Ecto neural progenitor cell (in vitro differentiated cells): ENCODE measurements at regions not wholly inside any gene's neighbourhood (a gene's known extent, or its start where the extent isn't known, plus 50 kb on each side); places are given as distances from the start of the nearest gene placed in this dataset.
"Not testable (repeated sequence)": the region's sequence is repeated elsewhere in the genome, so short reads cannot be mapped to it uniquely, and the experiment has no call there.

Experiments
- DNase-seq: peaks from one replicate; pipeline ENCODE4 v3.0.0-alpha.2; 2018; ENCODE audit warnings: low spot score

DNA sequence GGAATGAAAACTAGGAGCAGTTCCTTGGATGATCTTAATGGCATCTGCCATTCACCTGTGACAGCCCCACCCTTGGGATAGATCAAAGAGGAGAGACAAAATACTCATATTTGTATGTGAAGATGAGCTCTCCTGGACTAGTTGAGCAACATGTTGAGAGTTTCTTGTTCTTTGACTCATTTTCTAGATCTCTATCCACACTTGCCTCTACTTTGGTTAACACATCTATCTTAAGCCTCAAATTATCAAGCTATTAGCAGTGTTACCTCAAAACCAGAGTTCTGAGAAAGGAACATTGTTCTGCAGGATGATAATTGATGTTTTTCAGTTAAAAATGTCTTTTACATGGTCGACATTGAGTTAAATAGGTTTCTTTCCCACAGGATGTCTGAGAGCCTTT lies 94.2 kb upstream of the TEX13D start:
- no peak for DNase-seq

DNA sequence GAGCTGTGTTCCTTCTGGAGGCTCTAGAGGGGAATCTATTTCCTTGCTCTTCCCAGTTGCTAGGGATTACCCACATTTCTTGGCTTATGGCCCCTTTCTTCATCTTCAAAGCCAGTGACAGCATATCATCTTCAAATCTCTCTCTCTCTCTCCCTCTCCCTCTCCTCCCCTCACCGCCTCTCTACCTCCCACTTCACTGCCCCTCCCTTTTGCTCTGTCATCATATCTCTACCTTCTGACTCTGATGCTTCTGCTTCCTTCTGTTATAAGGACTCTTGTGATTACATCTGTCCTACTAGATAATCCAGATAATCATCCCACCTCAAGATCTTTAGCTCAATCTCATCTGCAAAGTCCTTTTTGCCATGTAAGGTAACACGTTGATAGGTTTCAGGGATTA lies 93.1 kb upstream of the TEX13D start:
- DNase-seq: no peak

DNA sequence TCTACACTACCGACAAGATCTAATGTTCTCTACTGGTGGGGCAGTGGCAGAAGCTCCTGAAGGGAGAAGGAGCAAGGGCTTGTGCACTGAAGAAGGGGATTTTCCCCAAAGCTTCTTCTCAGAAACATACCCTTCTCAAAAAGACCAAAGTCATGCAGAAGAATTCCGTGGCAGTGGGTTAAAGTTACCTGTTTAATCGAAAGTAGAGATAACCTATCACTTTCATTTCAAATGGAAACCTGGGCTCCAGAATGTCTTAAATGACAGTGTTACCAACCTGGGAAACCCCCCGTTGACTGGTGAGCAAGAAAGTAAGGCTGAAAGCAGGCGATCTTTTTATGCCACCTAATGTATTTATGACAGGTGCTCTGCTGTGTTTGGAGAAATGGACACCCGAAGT lies 92.5 kb upstream of the TEX13D start:
- DNase-seq: no peak

DNA sequence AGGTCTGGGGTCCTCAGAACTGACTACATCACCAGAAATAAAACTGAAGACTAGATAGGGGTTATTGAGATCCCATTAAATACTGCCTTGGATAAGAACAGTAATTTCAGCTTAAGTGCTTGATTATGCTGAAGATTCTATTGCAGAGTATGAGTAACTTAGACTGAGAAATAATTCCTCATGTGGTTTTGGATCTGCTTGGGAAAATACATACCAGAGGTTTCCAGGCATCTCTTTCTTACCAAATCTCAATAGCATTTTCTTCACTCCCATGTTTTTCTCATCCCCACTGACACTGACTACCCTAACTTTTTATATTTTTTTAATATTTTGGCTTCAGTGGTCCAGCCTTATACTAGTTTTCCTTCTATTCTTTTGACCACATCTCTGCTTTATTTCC lies 92.0 kb upstream of the TEX13D start:
- DNase-seq: no peak

DNA sequence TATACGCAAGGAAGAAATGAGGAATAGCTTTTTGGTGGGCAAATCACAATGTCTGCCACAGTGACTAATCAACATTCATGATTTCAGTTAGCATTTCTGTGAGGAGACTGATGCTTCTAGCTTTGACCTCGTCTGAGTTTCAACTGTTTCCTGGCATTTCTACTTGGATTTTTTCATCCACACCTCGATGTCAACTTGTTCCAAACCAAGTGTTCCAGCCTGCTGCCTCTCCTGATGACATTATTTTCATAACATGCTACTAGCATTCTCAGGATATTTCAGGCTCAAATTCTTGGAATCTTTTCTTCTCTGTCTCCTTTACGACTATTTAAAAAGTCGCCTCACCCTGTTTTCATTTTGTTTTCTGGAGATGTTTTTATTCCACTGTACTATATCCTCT lies 90.3 kb upstream of the TEX13D start:
- DNase-seq: no peak

DNA sequence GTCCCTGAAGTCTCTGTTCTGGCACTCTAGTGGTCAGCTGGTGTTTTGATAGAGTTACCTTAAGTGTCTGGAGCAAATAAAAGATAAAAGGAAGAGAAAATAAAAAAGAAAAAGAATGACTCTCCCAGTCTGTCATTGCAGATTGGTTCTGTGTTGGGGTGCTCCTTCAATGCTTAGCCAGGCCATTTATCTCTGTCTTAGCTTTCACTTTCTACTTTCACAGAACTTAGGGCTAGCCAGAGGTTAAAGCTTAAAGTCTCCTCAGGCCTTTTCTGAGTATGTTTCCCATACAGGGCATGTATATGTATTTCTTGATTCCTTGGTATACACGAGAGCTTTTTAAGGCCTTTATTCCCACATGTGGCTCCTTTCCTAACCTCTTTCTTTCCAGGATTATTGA lies 83.1 kb upstream of the TEX13D start:
- DNase-seq: no peak

DNA sequence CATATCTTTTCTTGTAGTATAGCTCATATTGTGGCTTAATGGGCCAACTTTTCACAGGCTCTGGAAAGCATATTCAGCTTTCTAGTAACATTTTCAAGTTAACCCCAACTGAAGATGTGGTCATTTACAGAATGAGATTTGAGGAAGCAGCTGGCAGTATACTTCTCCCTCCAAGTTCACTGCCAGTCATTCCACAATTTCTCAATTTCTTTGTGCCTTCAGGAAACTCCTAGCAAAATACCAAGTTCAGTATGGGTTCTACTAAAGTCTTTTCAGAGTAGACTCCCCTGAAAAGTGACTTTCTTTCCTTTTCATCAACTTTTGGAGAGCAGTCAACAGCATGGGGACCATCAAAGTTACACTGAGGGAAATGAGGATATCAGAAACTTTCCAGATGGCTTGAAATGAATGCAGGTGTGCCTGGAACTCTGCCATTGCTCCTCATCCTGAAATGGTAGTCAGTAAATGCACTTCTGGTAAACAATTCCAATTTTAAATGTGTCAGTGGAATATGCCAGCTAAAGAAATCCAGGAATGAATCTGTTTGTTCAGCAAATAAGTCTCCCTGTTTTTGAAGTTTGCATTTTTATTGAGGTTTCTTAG lies 81.5 kb upstream of the TEX13D start:
- no peak for DNase-seq

DNA sequence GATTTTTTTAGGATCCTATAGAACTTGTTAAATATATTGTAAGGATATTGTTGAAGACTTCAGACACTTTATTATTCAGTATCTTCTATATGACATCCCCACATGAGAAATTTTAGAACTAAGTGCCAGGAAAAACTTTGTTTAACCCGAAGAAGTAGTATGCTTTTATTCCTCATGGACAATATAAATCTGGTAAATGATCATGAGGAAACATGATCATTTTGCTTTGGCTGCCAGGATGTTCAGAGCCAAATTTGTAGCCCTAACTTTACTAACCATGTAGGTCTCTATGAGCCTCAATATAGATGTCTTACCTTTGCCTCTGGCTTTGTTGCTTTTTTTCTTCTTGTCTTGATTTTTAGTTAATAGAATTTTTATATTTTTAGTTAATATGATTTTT lies 77.8 kb upstream of the TEX13D start:
- no peak for DNase-seq

DNA sequence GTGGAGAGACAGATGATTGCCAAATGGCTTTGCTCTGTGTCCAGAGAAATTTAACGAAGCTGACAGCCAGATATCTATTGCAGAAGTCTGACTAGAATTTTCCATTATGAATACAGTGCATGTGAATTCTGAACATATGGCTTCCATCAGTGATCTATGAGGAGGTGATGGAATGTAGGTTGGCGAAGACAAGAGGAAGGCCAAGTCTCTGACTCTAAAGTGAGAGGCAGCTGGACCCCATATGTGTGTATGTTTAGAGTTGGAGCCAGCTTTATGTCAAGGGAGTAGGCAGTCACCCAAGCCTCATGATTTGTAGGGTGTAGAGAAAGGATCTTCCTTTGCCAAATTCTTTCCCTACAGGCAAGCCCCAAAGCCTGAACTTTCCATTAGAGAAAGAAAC lies 76.2 kb upstream of the TEX13D start:
- DNase-seq: no peak

DNA sequence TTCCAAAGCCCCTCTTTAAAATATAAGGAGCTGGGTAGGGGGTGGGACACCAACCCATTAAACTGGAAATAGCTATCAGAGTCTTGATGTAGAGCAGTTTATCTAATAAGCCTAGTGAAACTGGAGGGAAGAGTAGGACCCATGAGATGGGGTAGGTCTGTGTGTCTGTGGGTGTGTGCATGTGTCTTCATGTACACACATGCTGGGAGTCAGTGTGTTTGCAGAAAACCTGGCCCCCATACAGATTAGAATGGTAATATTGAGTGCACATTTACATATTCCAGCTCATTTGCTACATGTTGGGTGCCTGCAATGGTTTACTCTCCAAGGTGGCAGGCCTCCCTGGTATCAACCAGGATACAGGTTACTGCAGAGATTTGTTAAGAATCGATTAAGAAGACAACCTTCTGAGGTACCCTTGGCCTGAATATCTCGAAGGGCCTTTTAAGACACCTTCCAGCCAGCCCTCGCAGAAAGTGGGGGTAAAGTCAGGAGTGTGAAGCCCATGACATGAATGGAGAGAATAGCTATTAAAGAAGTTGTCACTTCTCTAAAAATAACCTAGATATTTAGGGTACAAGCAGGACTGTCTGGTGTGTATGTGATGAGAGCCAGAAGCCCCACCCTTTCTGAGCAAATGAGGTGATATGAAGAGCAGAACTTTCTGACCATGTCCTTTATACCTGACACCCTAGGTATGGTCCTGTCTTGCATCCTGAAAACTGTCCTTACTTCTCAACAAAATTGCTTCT lies 75.7 kb upstream of the TEX13D start:
- DNase-seq: no peak

DNA sequence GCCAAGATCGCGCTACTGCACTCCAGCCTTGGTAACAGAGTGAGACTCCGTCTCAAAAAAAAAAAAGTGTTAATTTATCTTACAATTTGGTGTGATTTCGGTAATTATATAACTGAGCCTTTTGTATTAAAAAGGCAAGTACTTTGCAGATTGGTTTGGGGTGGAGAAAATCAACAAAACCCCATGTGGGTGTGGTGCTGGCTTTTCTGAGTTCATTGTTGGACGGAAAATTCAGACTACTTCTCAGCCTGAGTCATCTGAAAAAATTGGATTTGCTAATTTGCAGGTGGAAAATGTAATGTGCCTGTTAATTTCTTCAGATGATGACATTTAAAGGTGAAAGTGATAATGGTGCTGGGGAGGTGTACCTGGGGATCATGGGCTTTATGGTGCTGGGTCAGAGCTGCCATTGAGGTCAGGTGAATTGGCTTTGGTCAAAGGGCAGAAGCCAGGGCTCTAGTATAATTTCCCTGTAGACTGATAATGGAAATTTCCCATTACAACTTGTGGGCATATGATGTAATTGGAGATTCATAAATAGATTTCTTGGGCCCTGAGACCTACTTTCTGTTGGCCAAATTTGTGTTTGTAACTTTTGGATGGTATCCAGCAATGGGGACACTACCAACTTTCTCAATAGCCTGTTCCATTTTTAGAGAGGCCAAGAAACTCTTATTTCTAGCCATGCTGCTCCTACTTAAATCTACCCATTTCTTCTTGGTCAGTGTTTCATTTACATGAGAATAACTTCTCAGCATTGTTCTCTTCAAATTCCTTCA lies 74.3 kb upstream of the TEX13D start:
- DNase-seq: no peak

DNA sequence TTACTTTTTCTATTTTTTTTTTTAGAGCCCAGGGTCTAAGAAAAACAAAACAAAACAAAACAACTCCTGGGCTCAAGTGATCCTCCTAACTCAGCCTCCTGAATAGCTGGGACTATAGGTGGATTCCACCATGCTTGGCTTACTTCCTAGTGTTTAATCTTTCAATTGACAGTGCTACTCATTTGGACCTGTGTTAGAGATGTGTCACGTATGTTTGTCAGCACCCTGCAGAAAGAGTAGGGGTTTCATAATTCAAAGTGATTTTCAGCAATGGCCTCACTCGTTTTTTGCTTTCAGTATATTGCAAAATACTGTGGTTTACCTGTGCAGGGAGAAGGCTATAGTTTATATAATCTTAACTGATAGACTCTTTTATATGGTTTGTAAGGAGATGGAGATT lies 71.6 kb upstream of the TEX13D start:
- DNase-seq: no peak

DNA sequence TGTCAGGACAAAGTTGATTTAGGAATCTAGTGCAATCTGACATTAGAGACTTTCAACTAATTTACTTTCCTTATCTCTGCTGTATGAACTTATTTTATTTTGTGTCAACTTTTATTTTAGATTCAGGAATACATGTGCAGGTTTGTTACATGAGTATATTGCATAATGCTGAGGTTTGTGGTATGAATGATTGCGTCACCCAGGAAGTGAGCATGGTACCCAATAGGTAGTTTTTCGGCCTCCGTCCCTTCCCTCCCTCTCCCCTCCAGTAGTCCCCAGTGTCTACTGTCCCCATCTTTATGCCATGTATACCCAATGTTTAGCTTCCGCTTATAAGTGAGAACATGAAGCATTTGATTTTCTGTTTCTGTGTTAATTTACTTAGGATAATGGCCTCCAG lies 68.7 kb upstream of the TEX13D start:
- no peak for DNase-seq

DNA sequence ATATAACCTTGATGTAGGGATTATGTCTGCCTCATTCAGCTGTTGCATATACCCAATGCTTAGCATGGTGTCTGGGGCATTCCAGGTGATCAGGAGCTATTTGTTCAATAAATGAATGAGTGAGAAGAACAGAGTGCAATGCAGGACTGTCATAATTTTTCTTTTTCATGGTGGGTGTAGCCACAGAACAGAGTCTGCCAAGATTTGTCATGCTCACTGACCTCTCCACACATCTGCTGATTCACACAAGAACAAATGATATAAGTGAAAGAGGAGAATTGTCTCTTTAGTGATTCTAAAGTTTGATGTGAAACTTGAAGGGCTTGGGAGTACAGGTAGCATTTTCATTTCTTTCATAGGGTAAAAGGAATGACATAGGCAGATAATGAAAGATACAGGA lies 64.4 kb upstream of the TEX13D start:
- no peak for DNase-seq

DNA sequence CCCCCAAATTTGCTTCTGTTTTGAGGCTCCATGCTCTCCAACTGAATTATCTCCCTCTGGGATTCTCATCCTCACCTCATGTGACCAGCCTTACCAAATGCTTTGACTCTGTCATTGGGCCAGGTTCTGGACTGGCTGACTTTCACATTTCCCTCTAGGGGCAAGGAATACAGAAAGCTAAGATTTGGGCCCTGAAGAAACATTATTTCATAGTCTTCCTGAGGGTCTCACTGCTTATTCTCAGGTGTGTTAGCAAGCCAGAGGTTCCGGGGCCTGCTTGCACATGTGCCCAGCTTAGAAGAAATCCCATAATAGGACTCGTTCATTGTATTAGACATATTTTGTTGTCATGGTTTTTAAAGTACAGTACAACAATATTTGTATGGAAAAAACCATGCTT lies 62.6 kb upstream of the TEX13D start:
- DNase-seq: no peak

DNA sequence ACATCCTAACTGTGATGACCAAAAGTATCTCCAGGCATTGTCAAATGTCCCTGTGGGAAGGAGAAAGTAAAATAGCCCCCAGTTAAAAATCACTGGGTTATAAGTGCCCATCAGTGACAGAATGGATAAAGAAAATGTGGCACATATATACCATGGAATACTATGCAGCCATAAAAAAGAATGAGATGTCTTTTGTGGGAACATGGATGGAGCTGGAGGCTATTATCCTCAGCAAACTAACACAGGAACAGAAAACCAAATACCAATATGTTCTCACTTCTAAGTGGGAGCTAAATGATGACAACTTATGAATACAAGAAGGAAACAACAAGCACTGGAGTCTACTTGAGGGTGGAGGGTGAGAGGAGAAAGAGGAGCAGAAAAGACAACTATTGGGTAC lies 60.9 kb upstream of the TEX13D start:
- DNase-seq: not testable (repeated sequence)

DNA sequence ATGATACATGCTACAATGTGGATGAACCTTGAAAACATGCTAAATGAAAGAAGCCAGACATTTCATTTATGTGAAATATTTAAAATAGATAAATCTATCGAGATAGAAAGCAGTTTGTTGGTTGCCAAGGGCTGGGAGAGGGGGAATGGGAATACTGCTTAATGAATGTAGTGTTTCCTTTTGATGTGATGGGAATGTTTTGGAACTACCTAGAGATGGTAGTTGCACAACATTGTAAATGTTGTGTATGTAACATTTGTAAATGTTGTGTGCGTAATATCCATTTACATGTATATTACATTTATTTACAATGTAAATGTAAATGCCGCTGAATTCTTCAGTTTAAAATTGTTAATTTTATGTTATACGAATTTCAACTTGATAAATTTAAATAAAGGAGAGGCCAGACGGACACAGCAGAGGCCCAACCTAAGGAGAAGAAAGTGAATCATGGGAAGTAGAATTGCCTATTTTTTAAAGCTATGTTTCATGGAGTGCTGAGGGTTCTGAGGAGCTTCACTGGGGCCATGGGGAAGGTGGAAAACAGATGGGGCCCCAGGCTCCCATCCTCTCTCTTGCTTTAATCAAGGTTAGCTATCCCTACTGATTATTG lies 60.0 kb upstream of the TEX13D start:
- no peak for DNase-seq

DNA sequence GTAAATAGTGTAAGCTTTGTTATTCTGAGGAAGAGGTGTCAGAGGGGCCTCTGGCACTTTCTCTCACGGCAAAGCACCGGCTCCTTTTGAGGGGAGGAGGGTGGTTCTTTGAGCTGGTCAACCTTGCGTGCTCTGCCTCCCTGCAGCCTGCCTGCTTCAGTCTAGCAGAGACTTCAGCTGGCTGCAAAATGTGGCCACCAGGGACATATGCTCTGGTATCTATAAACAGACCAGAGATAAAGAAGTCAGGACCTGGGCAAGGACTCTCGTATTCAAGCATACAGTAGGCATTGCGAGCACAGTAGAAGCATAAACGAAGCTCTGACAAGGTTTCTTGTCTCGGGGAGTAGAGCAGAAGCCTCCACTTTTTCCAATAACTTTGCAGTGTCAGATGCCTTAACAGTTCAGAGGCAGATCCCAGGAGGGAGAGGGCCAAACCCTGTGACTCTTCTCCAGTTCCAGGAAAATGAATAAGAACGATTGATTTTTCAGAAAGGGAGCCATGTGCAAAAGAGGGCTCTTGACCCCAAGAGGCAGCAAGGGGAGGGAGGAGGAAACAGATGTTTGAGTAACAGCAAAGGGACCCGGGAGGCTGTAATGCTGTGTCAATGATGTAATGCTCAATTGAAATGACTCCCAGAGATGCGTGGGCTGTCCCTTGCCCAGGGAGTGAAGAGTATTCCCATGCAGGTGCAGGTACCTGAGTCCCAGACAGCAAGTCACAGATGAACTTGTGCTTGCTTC lies 57.9 kb upstream of the TEX13D start:
- peak; percentile 41 for DNase-seq

DNA sequence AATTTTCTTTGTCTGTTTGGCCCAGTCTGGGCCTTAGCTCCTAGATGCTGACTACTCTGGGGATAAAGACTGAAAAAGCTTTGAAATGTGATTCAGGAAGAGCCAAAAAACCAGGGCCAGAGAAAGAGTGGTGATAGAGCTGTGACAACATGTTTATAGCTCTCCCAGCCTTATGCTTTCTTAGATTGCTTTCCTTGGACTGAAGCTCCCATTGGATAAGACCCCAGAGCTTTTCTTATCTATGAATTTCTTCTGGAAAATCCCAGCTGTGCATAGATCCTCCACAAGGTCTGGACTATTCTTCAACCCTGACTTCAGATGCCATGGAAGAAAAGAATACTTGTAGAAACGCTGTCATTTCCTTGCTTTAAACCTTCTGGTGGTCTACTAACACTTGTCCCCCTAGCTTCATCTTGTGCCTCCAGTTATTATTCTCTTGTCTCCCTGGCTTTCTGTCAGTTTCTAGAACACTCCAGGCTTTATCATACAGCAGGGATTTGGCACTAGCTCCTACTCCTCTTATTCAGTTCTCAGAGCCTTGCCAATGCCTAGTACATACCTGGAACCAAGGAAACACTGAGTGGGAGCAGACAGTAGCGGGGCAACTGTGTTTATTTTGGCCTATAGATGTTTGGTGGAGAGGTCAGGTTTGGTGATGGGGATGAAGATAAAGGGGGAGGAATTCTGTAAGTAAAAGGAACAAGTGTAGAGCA lies 57.1 kb upstream of the TEX13D start:
- DNase-seq: no peak

DNA sequence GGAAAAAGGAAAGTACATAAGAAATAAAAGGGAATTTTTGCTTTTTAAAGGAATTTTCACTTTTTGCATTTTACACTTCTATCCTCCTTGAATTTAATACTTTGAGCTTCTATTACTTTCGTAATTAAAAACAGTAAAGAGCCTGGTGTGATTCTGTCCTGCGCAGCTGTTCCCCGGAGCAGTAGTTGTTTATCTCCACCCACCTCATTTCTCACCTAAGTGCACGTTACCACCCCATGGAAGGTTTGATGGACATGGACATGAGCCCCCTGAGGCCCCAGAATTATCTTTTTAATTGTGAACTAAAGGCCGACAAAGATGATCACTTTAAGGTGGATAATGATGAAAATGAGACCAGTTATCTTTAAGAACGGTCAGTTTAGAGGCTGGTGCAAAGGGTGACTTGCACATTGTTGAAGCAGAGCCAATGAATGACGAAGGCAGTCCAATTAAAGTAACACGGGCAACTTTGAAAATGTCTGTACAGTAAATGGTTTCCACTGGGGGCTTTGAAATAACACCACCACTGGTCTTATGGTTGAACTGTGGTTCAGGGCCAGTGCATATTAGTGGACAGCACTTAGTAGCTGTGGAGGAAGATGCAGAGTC lies 52.1 kb upstream of the TEX13D start:
- DNase-seq: no peak

DNA sequence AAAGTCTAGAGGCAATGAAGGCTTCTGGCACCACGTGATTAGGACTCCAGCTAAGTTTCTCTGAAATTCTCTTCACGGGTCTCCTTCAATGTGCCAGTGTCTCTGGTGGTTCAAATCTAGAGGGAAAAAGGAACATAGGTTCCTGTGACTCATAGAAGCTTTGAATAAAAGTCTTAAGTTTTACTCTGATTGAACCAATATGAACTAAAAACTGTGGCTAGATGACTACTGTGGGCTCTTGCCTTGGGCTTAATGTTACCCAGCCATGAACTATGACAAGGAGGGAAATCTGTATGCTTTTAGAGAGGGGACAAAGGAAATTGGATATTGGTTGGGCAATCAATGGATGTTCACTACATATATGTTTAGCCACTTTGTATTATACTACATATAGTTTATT lies 49.9 kb upstream of the TEX13D start:
- DNase-seq: no peak
